EL (cell line): ENCODE measurements at regions not wholly inside any gene's neighbourhood (a gene's known extent, or its start where the extent isn't known, plus 50 kb on each side); places are given as distances from the start of the nearest gene placed in this dataset.

Experiments used
- DNase-seq: peaks from one replicate; pipeline ENCODE4 v3.0.0-alpha.2; 2016

DNA sequence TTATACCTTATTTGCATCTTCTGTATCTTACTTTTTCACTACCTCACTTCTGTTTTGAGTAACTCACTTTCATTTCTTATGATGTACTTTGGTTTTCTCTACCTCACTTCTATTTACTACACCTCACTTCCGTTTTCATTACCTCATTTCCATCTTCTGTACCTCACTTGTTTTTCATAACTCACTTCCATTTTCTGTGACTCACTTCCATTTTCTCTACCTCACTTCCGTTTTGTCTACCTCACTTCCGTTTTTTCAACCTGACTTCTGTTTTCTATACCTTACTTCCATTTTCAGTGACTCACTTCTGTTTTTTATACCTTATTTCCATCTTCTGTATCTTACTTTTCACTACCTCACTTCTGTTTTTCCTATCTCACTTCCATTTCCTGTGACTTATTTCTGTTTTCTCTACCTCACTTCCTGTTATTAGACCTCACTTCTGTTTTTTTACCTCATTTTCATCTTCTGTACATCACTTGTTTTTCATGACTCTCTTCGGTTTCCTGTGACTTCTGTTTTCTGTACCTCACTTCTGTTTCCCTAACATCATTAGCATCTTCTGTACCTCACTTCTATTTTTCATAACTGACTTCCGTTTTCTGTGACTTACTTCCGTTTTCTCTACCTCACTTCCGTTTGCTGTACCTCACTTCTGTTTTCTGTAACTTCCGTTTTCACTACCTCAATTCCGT is 493.1 kb upstream of the AKR1E2 start:
- no peak for DNase-seq

DNA sequence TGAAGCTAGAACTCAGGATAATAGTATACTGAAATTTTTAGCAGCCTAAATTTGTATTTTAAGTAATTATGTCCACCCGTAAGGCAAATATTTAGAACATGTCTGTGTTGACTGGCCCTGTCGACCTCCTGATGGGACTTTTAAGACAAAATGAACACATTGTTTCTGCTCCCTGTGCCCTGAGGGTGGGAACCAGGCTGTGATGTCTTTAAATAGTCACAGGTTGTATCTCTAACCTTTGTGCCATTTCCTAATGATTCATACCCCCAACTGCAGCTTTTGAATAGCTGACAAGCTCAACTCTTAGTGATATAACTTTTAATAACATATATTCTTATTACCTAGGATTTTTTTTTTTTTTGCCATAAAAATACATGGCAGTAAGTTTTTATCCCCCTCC is 494.9 kb upstream of the AKR1E2 start:
- no peak for DNase-seq

DNA sequence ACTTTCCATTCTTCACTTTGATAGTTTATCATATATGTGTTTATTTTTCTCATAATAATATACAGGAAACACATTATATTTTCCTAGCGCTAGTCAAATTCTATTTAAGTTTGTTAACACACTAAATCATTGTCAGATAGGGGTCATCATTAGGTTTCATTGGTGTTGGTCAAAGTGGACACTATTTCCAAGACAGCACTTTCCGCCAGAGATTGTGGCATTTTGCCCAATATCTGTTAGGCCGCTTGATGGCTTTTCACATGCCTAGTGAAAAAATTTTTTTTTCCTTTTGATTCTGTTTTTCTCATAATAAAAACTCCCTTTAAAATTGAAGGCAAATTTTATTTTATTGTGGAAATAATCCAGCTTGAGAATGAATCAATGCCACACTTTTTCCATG is 495.4 kb upstream of the AKR1E2 start:
- DNase-seq = no peak

DNA sequence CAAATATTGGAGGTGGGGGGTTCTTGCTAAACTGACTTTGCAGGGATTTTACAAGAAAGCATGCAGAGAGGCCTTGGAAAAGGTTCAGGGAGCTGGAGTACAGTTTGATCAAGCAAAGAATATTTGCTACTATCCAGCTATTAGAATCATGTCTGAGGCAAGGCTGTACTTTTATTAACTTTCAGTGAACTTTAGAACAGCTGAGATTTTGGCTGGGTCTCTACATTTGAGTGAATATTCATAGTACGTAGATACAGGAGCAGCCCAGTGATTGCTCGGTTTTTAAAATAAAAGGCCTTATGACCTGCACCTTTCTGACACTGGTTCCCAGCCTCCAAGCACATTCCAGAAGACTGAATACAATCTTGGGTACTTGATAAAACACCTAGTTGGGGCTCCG is 496.8 kb upstream of the AKR1E2 start:
- no peak for DNase-seq

DNA sequence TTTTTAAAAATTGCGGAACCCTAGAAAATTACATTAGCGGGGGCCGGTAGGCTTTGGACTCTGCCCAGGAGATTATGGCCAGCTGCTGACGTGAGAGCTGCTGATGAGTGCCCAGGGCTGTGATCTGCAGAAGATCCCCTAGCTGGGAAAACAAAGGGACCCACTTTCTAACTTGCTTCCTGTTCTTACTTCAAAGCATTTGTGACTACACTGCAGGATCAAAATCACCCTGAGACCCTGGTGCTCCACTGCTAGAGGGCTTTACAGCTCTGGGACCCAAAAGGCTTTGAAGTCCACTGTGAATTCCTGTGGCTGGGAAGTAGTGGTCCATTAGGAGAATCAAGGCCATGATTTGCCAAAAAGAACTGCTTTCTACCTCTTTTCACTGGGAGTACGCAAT is 499.4 kb upstream of the AKR1E2 start:
- DNase-seq = no peak

DNA sequence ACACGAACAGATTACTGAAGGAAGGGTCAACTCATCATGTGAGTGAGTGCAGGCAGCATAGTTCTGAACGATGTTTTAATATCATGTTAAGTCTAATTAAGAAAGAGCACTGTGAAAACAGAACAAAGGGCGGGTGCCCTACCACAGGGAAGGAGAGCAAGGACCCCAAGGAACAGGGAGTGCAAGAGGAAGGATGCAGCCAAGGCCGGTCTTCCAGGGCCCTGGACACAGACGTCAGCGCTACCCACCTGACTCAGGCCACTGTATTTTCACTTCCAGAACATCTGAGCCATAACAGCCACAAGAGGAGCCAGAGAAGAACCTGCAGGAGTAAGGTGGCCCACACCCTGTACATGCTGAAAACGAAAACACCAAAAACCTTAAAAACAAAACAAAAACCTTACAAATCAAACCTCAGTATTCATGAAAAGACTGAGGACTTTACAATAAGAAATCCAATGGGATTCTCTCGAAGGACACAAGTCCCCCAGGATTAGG is 506.1 kb upstream of the AKR1E2 start:
- DNase-seq = no peak

DNA sequence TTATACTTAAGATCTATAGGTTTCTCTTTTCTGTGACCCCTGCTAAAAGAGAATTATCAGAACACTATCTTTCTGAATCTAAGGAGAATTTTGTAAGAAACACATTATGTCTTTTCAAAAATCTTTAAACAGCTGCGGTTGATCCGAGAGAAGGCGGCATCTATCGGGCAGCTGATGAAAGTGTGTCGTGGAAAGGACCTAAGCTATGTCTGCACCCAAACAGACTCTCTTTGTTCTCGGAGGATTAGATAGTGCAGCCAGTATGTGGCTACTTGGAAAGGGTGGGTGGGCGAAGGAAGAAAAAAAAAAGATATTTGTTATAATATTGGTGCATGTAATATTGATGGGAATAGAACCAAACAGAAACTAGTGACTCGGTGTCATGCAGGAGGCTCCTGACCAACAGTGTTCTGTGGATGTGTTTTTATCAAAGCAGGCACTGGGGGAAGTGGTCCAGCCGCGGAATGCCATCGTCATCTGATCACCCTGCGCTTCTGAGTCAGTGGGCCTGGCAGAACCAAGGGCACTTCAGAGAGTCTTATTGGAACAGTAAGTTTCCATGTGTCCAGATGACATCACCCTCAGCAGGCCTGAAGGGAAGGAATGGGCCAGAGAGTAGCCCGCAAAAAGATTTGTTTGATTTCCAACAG is 509.7 kb upstream of the AKR1E2 start:
- peak; percentile 95 for DNase-seq

DNA sequence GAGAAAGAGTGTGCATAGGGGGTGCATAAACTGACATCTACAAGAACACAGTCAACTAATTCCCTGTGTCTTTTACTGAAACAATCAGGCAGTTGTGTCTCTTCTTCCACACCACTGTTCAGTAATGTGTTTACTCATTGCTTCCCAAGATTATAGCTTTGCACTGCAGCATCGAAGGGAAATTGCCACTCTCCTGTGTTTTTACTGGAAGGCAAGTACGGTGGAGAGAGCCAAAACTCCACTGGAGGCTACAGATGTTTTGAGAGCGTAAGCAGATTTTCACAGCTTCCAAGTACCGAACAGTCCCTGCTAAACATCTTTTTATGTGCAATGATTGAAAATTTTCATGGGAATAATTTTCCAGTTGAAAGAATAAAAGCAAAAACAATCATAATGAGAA is 510.5 kb upstream of the AKR1E2 start:
- DNase-seq = peak; percentile 4

DNA sequence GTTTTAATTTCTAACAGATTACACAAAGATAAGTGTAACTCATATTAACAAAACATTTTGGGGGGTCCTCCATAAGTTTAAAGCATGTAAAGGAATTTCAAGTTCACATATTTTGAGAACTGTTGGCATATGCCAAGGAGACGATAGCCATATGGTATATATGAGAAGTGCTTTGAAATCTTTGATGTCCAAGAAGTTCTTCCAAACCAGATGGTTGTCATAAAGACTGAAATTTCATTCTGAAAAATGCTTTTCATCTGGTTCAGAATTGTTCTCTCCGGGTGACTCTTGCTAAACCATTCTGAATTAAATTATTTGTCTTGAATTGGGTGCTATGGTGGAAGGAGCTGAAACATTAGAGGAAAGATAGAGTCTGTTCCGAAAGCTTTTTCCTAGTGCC is 513.0 kb upstream of the AKR1E2 start:
- DNase-seq = no peak

DNA sequence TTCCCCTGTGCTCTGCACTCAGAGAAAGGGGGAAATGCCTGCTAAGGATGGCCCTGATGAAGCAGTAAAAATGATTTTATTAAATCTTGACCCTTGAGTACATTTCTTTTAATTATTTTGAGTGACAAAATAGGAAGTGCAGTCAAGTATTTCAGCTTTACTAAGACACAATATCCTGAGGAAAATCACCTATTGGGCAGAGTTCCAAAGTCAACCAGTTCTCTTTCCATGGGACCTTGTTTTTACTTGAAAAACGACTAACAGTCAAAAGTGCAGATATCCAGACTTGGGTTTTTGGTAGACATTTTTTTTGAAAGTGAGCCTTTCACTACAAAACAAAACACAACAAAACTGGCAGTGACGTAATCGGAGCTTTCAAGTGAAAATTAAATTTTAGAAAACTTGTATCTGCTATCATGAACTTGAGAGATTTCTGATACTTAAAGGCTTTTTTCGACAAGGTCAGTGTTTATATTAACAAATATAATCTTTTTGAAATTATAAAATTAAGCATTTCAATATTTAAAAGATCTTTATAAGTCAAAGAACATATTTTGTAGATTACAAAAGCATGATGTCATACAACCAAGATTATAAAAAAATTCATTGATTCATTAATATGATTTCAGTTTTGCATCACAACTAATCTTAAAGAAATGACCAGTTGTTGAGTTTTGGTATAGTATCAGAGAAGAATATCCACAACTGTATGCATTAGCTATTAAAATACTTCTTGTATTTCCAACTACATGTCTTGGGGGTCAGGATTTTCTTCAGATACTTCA is 513.8 kb upstream of the AKR1E2 start:
- DNase-seq = no peak

DNA sequence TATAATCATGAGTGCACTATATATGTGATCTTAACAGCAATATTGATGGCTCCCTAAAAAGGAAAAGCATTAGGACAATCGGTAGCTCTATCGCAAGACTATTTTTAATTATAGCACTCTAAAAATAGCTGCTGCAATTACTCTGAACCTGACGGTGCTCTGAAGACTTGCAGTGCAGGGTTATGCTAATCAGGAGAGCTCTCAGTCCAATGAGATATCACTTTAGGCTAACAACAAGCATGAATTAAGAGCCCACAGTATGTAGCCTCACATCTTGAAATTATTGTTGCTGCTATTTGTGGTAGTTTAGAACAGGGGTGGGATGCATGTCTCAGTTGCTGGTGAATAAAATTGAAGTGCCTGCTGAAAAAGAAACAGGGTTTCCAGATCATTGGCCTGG is 515.8 kb upstream of the AKR1E2 start:
- no peak for DNase-seq

DNA sequence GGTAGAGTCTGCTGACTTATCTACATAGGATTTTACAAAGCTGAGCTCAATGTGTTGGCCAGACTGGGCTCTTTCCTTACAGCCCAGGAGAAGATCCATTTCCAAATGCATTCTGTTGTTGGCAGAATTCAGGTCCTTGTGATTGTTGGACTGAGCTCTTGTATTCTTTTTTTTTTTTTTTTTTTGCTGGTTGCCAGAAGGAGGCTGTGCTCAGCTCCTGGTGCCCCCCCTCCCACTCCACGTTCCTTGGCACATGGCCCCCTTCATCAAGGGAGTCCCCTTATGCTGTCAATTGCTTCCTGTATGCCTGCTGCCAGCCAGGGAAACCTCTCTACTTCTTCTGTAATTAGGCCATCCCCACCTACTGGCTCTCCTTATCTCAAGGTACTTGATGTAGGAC is 518.1 kb upstream of the AKR1E2 start:
- DNase-seq = no peak

DNA sequence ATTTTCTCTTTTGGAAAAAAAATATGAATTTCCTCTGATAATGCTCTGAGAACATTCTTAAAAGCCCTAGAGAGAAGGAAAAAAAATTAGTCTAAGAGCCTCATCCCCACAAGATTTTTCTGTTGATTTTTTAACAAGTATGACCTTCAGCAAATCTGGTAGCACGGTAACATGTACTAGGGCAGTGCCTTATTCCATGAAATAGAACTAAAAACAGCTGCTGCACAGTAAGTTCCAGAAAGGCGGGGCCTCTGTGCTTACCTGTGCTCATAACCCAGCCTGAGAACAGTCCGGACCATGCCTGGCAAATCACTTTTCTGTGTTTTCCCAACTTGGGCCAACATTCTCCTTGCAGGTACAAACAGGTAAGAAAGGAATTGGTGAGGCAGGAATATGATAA is 519.1 kb upstream of the AKR1E2 start:
- no peak for DNase-seq

DNA sequence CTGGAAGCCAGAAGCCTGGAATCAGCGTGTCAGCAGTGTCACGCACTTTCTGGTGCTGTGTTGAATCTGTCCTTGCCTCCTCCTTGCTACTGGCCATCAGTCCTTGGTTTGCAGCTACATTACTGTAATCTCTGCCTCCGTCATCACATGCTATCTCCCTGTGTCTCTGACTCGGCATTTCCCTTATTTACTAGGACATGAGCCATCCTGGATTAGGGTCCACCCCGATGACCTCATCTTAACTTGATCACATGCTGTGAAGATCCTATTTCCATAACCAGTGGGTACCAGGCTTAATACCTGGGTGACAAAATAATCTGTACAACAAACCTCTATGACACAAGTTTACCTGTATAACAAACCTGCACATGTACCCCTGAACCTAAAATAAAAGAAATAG is 518.0 kb upstream of the KLF6 start:
- DNase-seq = no peak

DNA sequence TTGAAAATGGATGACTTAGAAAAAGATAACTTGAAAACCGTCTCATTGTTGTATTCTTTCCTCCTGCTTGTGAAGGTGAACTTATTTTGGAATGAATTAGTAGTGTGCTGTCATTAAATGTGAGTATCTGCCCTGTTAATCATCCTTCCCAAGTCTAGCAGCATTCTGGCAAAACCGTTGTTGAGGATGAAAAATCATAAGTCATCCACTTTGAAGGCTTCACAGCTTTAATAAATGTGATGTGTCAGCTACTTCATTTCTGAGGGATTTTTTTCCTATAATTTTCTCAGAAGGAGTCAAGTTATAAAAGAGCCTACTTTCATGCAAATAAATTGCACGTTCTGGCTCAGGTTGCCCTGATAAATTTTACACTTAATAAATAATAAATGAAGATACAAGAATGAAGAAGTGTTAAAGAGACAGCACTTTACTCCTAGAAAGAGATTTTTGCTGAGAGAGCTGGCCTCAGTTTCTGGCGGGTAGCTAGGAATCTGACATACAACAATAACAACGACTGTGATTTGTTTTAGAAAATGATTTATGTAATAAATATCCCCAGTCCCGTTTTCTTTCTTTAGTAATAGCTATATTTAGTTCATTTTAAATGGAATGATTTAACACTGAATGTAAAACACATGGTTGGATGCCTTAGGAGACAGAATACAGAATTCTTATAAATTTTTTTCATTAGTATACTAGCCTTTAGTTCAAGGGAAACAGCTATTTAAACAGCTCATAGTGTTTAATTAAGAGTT is 516.5 kb upstream of the KLF6 start:
- no peak for DNase-seq

DNA sequence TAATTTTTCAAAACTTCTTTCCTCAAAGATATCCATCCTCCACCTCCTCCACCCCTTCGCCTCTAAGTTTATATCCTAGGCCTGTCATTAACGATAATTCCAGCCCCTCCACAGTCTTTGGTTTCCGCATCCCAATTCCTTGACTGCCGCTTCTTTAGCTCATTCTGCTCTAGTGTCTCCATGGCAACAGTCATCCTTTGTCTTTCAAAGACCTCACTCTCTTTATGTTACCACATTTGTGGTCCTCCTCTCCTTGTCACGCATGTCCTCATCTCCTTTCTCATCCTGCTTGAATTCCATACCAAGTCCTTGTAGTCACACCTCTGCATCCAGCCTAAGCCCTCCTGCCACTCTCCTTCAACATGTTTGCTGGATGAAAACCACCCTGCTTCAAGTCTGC is 511.2 kb upstream of the KLF6 start:
- no peak for DNase-seq

DNA sequence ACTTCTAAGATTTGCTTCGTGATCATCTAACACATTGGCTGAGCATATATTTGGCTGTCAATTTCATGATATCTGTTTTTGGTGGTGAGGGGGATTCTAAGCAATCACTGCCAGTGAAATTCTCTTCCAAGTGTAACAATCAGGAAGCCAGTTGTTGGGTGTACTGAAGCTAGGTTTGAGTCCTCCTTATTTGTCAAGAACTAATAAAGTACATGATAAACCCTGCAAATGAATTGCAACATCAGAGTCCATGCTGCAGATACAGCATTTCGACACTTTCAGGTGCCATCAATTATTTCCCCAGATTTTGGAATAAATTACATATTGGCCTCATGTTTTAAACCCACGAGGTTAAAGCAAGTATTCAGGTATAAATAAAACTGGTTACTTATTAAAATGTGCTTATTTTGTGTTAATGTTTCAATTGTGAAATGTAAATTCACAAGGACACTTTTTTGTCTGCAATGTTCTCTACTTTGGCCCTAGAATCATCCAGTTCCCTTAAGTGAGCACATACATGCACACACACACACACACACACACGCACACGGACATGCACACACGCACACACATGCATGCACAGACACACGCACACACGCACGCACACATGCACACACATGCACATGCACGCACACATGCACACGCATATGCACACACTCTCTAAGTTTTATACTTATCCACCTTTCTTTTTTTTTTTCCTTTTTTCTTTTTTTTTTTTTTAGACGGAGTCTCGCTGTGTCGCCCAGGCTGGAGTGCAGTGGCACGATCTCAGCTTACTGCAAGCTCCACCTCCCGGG is 510.2 kb upstream of the KLF6 start:
- no peak for DNase-seq

DNA sequence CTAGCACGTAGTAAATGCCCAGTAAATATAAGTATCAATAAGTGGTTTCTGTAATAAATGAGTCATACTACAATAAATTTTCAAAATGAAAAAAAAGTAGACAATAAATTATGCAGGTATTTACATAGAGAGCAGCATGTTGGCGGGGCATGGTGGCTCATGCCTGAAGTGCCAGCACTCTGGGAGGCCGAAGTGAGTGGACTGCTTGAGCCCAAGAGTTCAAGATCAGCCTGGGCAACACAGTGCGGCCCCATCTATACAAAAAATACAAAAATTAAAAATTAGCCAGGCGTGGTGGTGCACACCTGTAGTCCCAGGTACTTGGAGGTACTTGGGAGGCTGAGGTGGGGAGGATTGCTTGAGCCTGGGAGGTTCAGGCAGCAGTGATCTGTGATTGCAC is 509.3 kb upstream of the KLF6 start:
- no peak for DNase-seq

DNA sequence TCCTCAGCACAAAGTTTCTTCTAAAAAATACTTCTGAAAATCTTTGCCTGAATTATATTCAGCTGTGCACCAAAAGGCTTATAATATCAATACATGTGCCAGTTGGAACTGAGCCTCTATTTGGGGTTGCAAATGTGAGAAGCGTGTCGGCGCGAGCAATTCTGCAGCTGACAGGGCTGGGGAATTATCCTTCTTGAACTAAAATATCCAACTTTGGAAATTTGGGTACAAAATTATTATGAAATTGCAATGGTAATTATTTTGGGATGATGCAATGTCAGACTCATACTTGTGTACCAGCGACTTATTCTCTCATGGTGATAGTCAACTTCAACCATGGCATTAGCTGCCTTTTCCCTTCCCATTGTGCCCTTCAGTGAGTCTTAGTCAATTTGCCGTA is 507.0 kb upstream of the KLF6 start:
- DNase-seq = no peak

DNA sequence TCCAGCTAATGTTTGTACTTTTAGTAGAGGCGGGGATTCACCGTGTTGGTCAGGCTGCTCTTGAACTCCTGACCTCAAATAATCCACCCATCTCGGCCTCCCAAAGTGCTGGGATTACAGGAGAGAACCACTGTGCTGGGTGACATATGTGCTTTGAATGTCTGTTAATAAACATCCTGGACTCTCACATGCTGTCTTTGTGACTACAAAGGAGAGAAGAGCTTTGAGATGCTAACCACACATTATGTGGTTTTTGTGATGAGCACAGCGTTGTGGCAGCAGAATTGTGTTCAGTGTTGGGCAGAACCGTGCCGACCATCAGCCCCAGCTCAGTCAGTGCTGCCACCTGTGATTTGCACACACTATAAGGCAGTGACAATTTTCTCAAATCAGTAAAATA is 500.1 kb upstream of the KLF6 start:
- DNase-seq = no peak

DNA sequence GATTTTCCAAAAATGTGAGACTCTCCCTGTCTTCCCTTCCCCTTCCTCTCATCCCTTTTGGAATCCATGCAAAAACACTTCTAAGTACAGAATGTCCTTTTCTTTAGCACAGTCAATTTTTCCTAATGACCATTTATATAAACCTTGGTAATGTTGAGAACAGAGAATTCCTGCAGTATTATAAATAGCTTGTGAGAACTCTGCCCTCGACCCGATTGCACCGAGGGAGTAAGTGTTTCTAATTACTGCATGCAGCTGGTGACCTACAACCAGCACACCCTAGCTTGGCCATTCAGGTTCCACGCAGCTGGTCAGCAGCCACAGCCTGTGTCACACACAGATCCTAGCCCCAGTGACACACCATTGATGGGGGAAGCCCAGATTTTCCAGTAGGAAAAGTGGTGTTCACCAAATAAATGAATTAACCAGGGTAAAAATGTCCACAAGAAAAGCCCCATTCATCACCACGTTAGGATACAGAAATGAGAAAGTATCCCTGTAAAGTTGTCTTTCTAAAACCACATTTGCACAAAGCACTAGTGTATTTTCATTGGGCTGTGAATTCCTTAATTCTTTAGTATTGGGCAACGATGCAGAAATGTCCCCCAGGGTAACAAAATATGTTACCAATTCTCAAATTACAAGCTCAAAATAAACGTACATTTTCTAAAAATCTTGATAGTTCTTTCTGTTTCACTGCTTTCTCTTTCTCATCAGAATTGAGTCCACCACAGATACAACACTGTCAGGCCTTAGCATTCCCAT is 499.0 kb upstream of the KLF6 start:
- DNase-seq = peak; percentile 28

DNA sequence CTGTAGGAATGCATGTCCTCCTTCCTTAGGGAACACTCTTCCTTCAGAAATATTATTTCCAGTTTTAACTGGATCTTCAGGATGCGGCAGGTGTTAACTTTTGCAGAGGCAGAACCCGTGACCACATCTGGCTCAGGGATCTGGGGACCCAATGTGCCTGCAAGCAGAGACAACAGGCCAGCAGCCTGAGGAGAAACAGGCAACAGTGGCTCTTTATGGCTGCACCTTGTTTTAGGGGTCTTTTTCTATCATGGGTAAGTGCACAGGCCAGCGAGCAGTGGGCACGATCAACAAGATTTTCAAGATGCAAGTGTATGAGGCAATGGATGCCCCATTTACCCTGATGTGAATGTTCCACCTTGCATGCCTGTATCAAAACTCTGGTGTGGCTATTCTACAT is 497.5 kb upstream of the KLF6 start:
- no peak for DNase-seq
